Right renal pelvis (tissue), 4 donors: ENCODE measurements at regions not wholly inside any gene's neighbourhood (a gene's known extent, or its start where the extent isn't known, plus 50 kb on each side); places are given as distances from the start of the nearest gene placed in this dataset.
A peak's percentile ranks its signal among the peaks of the same experiment; 100 is the strongest.

Experiments used
- DNase-seq, 4 donors: peaks; one replicate each; pipeline ENCODE4 v3.0.0-alpha.2; 2013; ENCODE audit warnings: low read depth in 4 of 4, low spot score in 3 of 4, missing footprints in 1 of 4

DNA sequence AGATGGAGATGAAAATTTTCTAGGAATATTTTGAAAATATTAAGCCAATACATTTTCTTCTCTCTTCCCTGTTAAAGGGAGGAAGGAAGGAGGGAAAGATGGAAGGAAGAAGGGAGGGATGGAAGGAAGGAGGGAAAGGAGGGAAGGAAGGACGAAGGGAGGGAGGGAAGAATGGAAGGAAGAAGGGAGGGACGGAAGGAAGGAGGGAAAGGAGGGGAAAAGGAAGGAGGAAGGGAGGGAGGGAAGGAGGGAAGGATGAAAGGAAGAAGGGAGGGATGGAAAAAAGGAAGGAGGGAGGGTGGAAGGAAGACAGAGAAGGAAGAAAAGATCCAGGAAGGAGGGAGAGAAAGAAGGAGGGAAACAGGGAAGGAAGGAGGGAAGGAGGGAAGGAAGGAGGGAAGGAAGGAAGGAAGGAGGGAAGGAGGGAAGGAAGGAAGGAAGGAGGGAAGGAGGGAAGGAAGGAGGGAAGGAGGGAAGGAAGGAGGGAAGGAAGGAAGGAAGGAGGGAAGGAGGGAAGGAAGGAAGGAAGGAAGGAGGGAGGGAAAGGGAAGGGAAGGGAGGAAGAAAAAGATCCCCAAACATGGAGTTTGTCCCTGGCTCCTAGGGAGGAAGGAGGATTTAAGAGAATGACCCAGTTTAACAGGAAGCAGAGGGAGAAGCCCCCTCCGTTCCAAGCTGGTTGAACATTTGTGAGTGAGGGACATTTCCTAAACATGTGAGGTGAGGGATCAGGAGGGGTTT, 70.3 kb upstream of the NEURL1B start:
- DNase-seq = no peak

- no peak for DNase-seq
Measured at GRCh38 chr5:172569861-172570558, 71.1 kb upstream of the NEURL1B start.

GRCh38 chr5:172568308-172568910, 72.7 kb upstream of the NEURL1B start:
- DNase-seq = no peak

DNA sequence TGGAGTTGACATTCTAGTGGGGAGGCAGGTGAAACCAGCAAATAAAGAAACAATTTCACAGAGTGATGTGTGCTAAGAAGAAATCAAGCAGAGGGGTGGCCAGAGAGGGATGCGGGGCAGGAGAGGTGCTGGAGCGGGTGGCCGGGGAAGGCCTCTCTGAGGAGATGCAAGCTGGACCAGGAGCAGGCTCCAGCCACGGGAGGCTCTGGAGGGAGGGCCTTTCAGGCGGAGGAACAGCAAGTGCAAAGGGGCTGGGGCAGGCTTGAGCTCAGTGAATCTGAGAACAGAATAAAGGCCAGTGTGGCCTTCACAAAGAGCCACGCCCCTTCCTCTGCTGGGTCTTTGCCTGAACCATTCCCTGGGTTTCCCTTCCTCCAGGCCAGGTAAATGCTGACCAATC, 73.2 kb upstream of the NEURL1B start:
- DNase-seq = no peak

- no peak for DNase-seq
Measured at GRCh38 chr5:172567294-172567693, 73.8 kb upstream of the NEURL1B start.

- DNase-seq = no peak
Measured at GRCh38 chr5:172565931-172566665, 75.0 kb upstream of the NEURL1B start.

DNA sequence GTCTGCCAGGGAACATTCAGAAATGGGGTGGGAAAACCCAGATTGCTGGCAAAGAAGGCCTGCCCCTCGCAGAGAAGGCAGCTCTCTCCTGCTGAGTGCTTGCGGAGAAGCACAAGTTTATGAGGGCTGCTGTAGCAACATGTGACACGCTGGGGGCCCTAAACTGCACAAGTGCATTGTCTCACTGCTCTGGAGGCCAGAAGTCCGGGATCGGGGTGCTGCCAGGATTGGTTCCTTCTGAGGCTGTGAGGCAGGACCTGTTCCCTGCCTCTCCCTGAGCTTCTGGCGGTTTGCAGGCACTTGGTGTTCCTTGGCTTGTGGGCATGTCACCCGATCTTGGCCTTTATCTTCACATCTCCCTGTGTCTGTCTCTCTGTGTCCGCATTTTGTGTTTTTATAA, 75.6 kb upstream of the NEURL1B start:
- no peak for DNase-seq

DNA sequence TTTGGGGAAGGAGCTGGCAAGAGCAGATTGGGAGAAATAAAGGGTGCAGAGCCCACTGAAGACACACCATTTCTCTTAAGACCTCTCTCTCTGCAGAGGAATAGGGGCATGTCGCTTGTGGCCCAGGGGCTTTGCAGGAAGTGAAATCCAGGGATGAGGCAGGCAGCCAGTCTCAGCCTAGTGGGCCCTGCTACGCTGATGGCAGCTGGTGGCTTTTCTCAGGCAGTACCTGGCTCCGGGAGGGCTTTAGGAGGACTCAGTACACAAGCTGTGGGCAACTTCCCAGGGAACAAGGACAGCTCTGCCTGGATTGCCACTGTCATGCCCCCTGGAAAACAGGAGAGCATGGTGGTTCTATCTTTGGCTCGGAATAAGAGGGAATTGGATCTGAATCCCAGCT, 76.2 kb upstream of the NEURL1B start:
- no peak for DNase-seq

- DNase-seq = no peak
Measured at GRCh38 chr5:172564188-172564587, 76.9 kb upstream of the NEURL1B start.

DNA sequence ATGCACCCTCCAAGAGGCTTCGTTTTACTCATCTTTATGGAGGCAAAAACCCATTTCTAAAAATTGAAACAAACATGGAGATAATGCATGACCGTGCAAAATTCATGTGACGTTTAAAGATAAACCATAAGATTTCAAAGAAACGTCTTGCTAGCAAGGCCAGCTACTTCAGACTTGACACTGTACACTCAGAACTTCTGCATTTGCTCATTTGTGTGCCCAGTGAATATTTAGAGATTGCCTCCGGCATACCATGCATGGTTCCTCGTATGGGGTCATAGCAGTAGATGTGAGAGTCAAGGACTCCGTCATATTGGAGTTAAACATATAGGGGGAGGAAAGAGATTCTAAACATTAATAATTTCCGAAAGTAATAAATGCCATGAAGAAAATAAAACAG, 78.6 kb upstream of the NEURL1B start:
- DNase-seq = no peak

GRCh38 chr5:172561151-172561550, 79.9 kb upstream of the NEURL1B start:
- DNase-seq = no peak

- DNase-seq = peak; percentile 65 to 86 (median 82)
Measured at GRCh38 chr5:172559004-172559932, 81.8 kb upstream of the NEURL1B start.

GRCh38 chr5:172558076-172558976, 82.7 kb upstream of the NEURL1B start:
- DNase-seq = no peak

DNA sequence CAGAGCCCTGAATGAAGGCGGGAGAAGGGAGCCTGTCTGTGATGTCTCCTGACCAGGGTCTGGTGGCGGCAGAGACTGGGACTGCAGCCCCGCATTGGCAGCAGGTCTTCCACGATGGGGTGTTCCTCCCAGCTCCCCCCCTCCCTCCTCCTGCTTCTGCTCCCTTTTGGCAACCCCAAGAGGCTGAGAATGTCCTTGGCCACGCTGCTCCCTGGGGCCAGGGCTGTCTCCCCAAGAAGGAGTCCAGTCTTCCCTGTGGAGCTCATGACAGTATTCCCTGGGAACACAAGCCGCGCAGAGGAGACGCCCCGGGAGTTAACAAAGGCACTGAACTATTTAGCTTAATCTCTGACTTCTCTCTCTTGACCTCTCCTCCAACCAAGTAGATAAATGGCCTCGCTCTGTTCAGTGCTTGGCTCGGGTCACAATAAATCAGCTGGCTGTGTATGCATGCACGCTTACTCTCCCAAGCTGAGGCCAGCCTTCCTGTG, 84.0 kb upstream of the NEURL1B start:
- DNase-seq = peak in 2 of 4 donors; percentile 51 to 61

GRCh38 chr5:172556262-172556661, 84.8 kb upstream of the NEURL1B start:
- no peak for DNase-seq

GRCh38 chr5:172554562-172554961, 86.5 kb upstream of the NEURL1B start:
- no peak for DNase-seq

DNA sequence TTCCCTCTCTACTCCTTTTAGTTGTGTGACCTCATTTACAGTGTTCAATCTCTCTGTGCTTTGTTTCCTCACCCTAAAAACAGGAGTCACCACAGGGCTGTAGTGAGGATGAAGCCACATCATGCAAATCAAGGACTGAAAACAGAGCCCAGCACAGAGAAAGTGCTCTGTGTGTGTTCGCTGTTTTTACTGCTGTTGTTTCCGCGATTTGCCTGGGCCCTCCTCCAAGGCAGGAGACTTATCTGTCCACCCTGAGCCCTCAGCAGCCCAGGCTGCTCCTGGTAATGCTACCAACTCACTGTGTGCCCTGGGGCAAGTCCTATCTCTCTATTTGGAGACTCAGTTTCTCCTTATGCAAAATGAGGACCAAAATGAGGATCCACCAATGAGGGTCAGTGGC, 87.2 kb upstream of the NEURL1B start:
- no peak for DNase-seq

- DNase-seq = no peak
Measured at GRCh38 chr5:172553167-172553566, 87.9 kb upstream of the NEURL1B start.

GRCh38 chr5:172550996-172551395, 90.1 kb upstream of the NEURL1B start:
- DNase-seq = no peak
